IMR-90 (cell line): ENCODE measurements at regions not wholly inside any gene's neighbourhood (a gene's known extent, or its start where the extent isn't known, plus 50 kb on each side); places are given as distances from the start of the nearest gene placed in this dataset.
A peak's percentile ranks its signal among the peaks of the same experiment; 100 is the strongest.

Experiments used
- ATAC-seq: fragments of 200-7000 bp; cut with Tn5 transposase; 2 replicates; pipeline ENCODE4 v1.9.1; 2020; ENCODE audit warnings: low read depth, mild to moderate bottlenecking, moderate library complexity
- BruUV-seq: library from RNA; stranded (reverse); fragments of 400-500 nt; replicated peaks from 2 replicates; lab custom pipeline; 2021; lab: Mats Ljungman, UMichigan
- CTCF ChIA-PET: fragments of 300-600 bp; formaldehyde crosslinking; extraction: SDS; loops from one replicate; lab custom pipeline; 2021; ENCODE audit warnings: antibody characterized with exemption; lab: Yijun Ruan, JAX
- POLR2A ChIA-PET: fragments of 300-600 bp; sonication (Branson Sonifier 250); formaldehyde crosslinking; loops from one replicate; lab custom pipeline; 2022; ENCODE audit warnings: antibody characterized with exemption; ENCODE audit not compliant: unreplicated experiment; lab: Charles Lee
- DNase-seq: peaks from one replicate; pipeline ENCODE4 v3.0.0; 2013
- H2AFZ ChIP-seq: replicated peaks from 2 replicates; pipeline ENCODE3; 2013; ENCODE audit warnings: low read length, mild to moderate bottlenecking; ENCODE audit not compliant: poor library complexity
- H2AK5ac ChIP-seq: 2 replicates; pipeline ENCODE4 v1.6.1; 2013; ENCODE audit warnings: low read depth, low read length, inconsistent platforms
- H2AK9ac ChIP-seq: replicated peaks from 2 replicates; pipeline ENCODE3; 2013; ENCODE audit warnings: mild to moderate bottlenecking, low read depth, low read length, moderate library complexity; ENCODE audit not compliant: poor library complexity
- H2BK120ac ChIP-seq: 2 replicates; pipeline ENCODE4 v1.6.1; 2013; ENCODE audit warnings: low read depth, low read length, inconsistent platforms
- H2BK15ac ChIP-seq: 3 replicates; pipeline ENCODE4 v1.6.1; 2013; ENCODE audit warnings: low read depth, low read length, inconsistent platforms
- H2BK20ac ChIP-seq: 2 replicates; pipeline ENCODE4 v1.6.1; 2013; ENCODE audit warnings: low read depth, mild to moderate bottlenecking, inconsistent platforms, low read length, moderate library complexity
- H2BK5ac ChIP-seq: 2 replicates; pipeline ENCODE4 v1.6.1; 2013; ENCODE audit warnings: mild to moderate bottlenecking, low read depth, low read length, inconsistent platforms; ENCODE audit not compliant: poor library complexity, severe bottlenecking
- H3K14ac ChIP-seq: replicated peaks from 2 replicates; pipeline ENCODE4 v1.6.1; 2013; ENCODE audit warnings: low read depth, low read length, inconsistent platforms
- H3K18ac ChIP-seq: 2 replicates; pipeline ENCODE4 v1.6.1; 2013; ENCODE audit warnings: low read depth, low read length, control low read depth
- H3K23ac ChIP-seq: 2 replicates; pipeline ENCODE4 v1.6.1; 2013; ENCODE audit warnings: low read depth, low read length, inconsistent platforms
- H3K27ac ChIP-seq: 2 replicates; pipeline ENCODE4 v1.5.1; 2013; ENCODE audit warnings: mild to moderate bottlenecking, control low read depth, low read length; ENCODE audit not compliant: insufficient read depth
- H3K27me3 ChIP-seq: 2 replicates; pipeline ENCODE4 v1.6.1; 2013; ENCODE audit warnings: low read length; ENCODE audit not compliant: control insufficient read depth, insufficient read depth
- H3K36me3 ChIP-seq: 2 replicates; pipeline ENCODE4 v1.6.1; 2013; ENCODE audit warnings: low read length, mixed read lengths; ENCODE audit not compliant: control insufficient read depth, insufficient read depth
- H3K4ac ChIP-seq: 2 replicates; pipeline ENCODE4 v1.6.1; 2013; ENCODE audit warnings: low read depth, low read length, inconsistent platforms
- H3K4me1 ChIP-seq: 2 replicates; pipeline ENCODE4 v1.6.1; 2013; ENCODE audit warnings: low read length, mixed read lengths; ENCODE audit not compliant: control insufficient read depth, insufficient read depth
- H3K4me2 ChIP-seq: 2 replicates; pipeline ENCODE4 v1.6.1; 2013; ENCODE audit warnings: low read depth, mild to moderate bottlenecking, control low read depth, low read length, moderate library complexity
- H3K4me3 ChIP-seq: 2 replicates; pipeline ENCODE4 v1.5.1; 2013; ENCODE audit warnings: low read depth, mild to moderate bottlenecking, control low read depth, low read length, moderate library complexity; ENCODE audit not compliant: insufficient read depth
- H3K56ac ChIP-seq: 2 replicates; pipeline ENCODE4 v1.6.1; 2013; ENCODE audit warnings: low read length, inconsistent platforms; ENCODE audit not compliant: insufficient read depth; ENCODE audit errors: extremely low read depth
- H3K79me1 ChIP-seq, 2 experiments: 2 replicates each; pipeline ENCODE4 v1.6.1; 2013; ENCODE audit warnings: low read length in 2 of 2, inconsistent platforms in 1 of 2, low read depth in 1 of 2
- H3K9ac ChIP-seq: 2 replicates; pipeline ENCODE4 v1.6.1; 2013; ENCODE audit warnings: low read depth, low read length, control low read depth
- H3K9me1 ChIP-seq: 2 replicates; pipeline ENCODE4 v1.6.1; 2013; ENCODE audit warnings: low read length, inconsistent platforms; ENCODE audit not compliant: insufficient read depth
- H3K9me3 ChIP-seq: 2 replicates; pipeline ENCODE4 v1.6.1; 2013; ENCODE audit warnings: low read length; ENCODE audit not compliant: control insufficient read depth, insufficient read depth
- H4K20me1 ChIP-seq: 2 replicates; pipeline ENCODE4 v1.6.1; 2013; ENCODE audit warnings: low read length, inconsistent platforms; ENCODE audit not compliant: insufficient read depth
- H4K5ac ChIP-seq: 2 replicates; pipeline ENCODE4 v1.6.1; 2013; ENCODE audit warnings: mild to moderate bottlenecking, low read depth, low read length, control low read depth
- H4K8ac ChIP-seq, 2 experiments: 2 replicates each; pipeline ENCODE4 v1.6.1; 2013; ENCODE audit warnings: low read depth in 2 of 2, low read length in 2 of 2, control low read depth in 1 of 2, inconsistent platforms in 1 of 2
- H4K91ac ChIP-seq: 2 replicates; pipeline ENCODE4 v1.6.1; 2013; ENCODE audit warnings: low read depth, low read length, inconsistent platforms; ENCODE audit not compliant: insufficient read depth
- BHLHE40 ChIP-seq: fragments of 150-350 bp; IDR thresholded peaks from 2 replicates; pipeline ENCODE4 v1.6.1; 2016; ENCODE audit warnings: mild to moderate bottlenecking, low read depth, low read length
- CEBPB ChIP-seq: IDR thresholded peaks from 2 replicates; pipeline ENCODE4 v1.6.1; 2012; ENCODE audit warnings: low read depth, low read length, improper control_type of control experiment
- CHD1 ChIP-seq: IDR thresholded peaks from 2 replicates; pipeline ENCODE4 v1.6.1; 2012; ENCODE audit warnings: low read depth, low read length, improper control_type of control experiment
- CTCF ChIP-seq: conservative IDR thresholded peaks from 2 replicates; pipeline ENCODE4 v1.5.1; 2012; ENCODE audit warnings: mild to moderate bottlenecking, low read depth, low read length, improper control_type of control experiment
- MAZ ChIP-seq: IDR thresholded peaks from 2 replicates; pipeline ENCODE4 v1.6.1; 2012; ENCODE audit warnings: low read depth, mild to moderate bottlenecking, low read length, improper control_type of control experiment, moderate library complexity, borderline replicate concordance
- NFE2L2 ChIP-seq: fragments of 150-350 bp; IDR thresholded peaks from 2 replicates; pipeline ENCODE4 v1.6.1; 2016; ENCODE audit warnings: low read depth, mild to moderate bottlenecking, low read length
- RAD21 ChIP-seq: IDR thresholded peaks from 2 replicates; pipeline ENCODE4 v1.6.1; 2012; ENCODE audit warnings: low read length, improper control_type of control experiment
- RCOR1 ChIP-seq: IDR thresholded peaks from 2 replicates; pipeline ENCODE4 v1.6.1; 2012; ENCODE audit warnings: mild to moderate bottlenecking, low read length, improper control_type of control experiment; ENCODE audit not compliant: insufficient replicate concordance
- RFX5 ChIP-seq: IDR thresholded peaks from 2 replicates; pipeline ENCODE4 v1.8.0; 2012; ENCODE audit warnings: low read depth, mild to moderate bottlenecking, low read length, moderate library complexity
- USF2 ChIP-seq: fragments of 150-350 bp; IDR thresholded peaks from 2 replicates; pipeline ENCODE4 v1.6.1; 2017; ENCODE audit warnings: mild to moderate bottlenecking, antibody characterized with exemption, low read length, low read depth
- WGBS, 2 experiments: methylation state at CpG; one replicate each; pipeline versions ENCODE4 v1.1.5 to v1.1.7; 2013; ENCODE audit warnings: missing lambda C conversion rate in 2 of 2; ENCODE audit not compliant: insufficient read length in 1 of 2; ENCODE audit errors: extremely low coverage in 2 of 2; 5-methylcytosine and 5-hydroxymethylcytosine counted together
- dilution Hi-C: fragments of 300-500 bp; cut with HindIII; formaldehyde crosslinking; loops from one replicate; pipeline ENCODE4 v1.14.3; 2018; ENCODE audit warnings: low sequenced_read_pairs; ENCODE audit not compliant: unreplicated experiment
- in situ Hi-C: fragments of 300-500 bp; cut with MboI; formaldehyde crosslinking; loops from 3 replicates; pipeline ENCODE4 v1.14.3; 2019; ENCODE audit warnings: low sequenced_read_pairs, inconsistent platforms, mixed read lengths
- intact Hi-C: fragments of 100-400 bp; cut with micrococcal nuclease; formaldehyde crosslinking; loops from 2 replicates; pipeline ENCODE4 v1.10.0; 2022

DNA sequence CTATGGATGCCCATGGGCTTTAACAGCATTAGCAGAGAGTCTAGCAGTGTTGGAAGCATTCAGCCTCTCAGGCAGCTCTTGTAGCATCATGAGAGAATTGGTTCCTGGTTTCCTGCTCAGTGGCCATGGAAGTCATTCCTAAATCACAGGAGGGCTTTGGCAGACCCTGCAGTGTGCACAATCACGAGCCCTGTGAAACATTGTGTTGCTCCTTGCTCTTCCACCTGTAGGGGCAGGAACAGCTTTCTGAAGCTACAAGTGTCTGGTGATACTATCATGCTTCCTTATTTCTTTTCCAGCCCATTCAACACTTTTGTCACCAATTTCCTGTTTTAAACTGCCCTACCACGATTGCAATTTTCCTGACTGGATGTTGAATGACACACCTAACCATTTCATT lies 402.2 kb upstream of the USP15 start:
- Histone ChIP-seq H4K20me1 (no peaks in the 10 kb centered on the region), H2BK5ac (no peak overlapping the region)
- POLR2A ChIA-PET, result no interaction called here

More for the DNA sequence above, 402.2 kb upstream of the USP15 start:
- Histone ChIP-seq H2AFZ (no peak overlapping the region), H3K23ac (no peak overlapping the region), H3K56ac (no peak overlapping the region), H4K91ac (no peak overlapping the region), H3K14ac (no peak overlapping the region), H3K9me1 (no peaks in the 10 kb centered on the region), H4K5ac (no peak overlapping the region), H2BK120ac (no peak overlapping the region), H3K79me1 (no peaks in the 10 kb centered on the region), H2BK15ac (no peak overlapping the region), H3K4me2 (no peak overlapping the region), H3K4ac (no peak overlapping the region), H3K9ac (no peak overlapping the region), H2BK20ac (no peak overlapping the region), H3K18ac (no peak overlapping the region), H4K8ac (no peak overlapping the region), H3K27me3 (no peaks in the 10 kb centered on the region), H3K4me3 (no peak overlapping the region), H2AK5ac (no peak overlapping the region), H3K4me1 (no peaks in the 10 kb centered on the region), H2AK9ac (peak overlapping the region; percentile 16), H3K27ac (no peak overlapping the region), H3K36me3 (no peaks in the 10 kb centered on the region), H3K9me3 (peaks cover 9% of the 10 kb centered on the region)
- intact Hi-C loops (no loop called here), in situ Hi-C loops (no loop called here), dilution Hi-C loops (no loop called here)
- TF ChIP-seq NFE2L2 (no peak), RFX5 (no peak), RAD21 (no peak), CTCF (no peak), MAZ (no peak), BHLHE40 (no peak), USF2 (no peak), CEBPB (no peak), RCOR1 (no peak), CHD1 (no peak)
- CTCF ChIA-PET, result no interaction called here
- BruUV-seq, result no TSS peak
- ATAC-seq (no peak), DNase-seq (no peak)
- WGBS, 2 experiments, result no CpG with 5 or more reads among the region's 2 CpGs
